HG03175 (cell line): ENCODE measurements at regions not wholly inside any gene's neighbourhood (a gene's known extent, or its start where the extent isn't known, plus 50 kb on each side); places are given as distances from the start of the nearest gene placed in this dataset.
"Not testable (repeated sequence)": the region's sequence is repeated elsewhere in the genome, so short reads cannot be mapped to it uniquely, and the experiment has no call there.

ENCODE experiments used
- ATAC-seq: cut with Tn5 transposase; IDR thresholded peaks from one replicate; pipeline ENCODE4 v1.9.1; 2021; ENCODE audit warnings: mild to moderate bottlenecking, moderate library complexity; ENCODE audit not compliant: unreplicated experiment

GRCh38 chr15:39503526-39503925 lies 77.4 kb upstream of the THBS1 start:
- ATAC-seq = no peak

GRCh38 chr15:39504808-39505207 lies 76.1 kb upstream of the THBS1 start:
- no peak for ATAC-seq

- ATAC-seq = no peak
Measured at GRCh38 chr15:39506146-39506545, 74.7 kb upstream of the THBS1 start.

GRCh38 chr15:39508536-39508935 lies 72.3 kb upstream of the THBS1 start:
- no peak for ATAC-seq

- no peak for ATAC-seq
Measured at GRCh38 chr15:39510001-39510701, 70.7 kb upstream of the THBS1 start.

GRCh38 chr15:39511000-39511915 lies 69.6 kb upstream of the THBS1 start:
- ATAC-seq = no peak

GRCh38 chr15:39511916-39512260 lies 69.0 kb upstream of the THBS1 start:
- no peak for ATAC-seq

- no peak for ATAC-seq
Measured at GRCh38 chr15:39512643-39513042, 68.2 kb upstream of the THBS1 start.

- no peak for ATAC-seq
Measured at GRCh38 chr15:39513936-39514335, 66.9 kb upstream of the THBS1 start.

GRCh38 chr15:39514933-39515332 lies 65.9 kb upstream of the THBS1 start:
- ATAC-seq = no peak

- no peak for ATAC-seq
Measured at GRCh38 chr15:39515765-39516164, 65.1 kb upstream of the THBS1 start.

GRCh38 chr15:39517122-39517855 lies 63.6 kb upstream of the THBS1 start:
- ATAC-seq = no peak

- not testable (repeated sequence) for ATAC-seq
Measured at GRCh38 chr15:39523968-39524367, 56.9 kb upstream of the THBS1 start.

- no peak for ATAC-seq
Measured at GRCh38 chr15:39529457-39529856, 51.4 kb upstream of the THBS1 start.

GRCh38 chr15:39530480-39531342 lies 50.2 kb upstream of the THBS1 start:
- no peak for ATAC-seq
